ENCODE measurements at regions not wholly inside any gene's neighbourhood (a gene's known extent, or its start where the extent isn't known, plus 50 kb on each side); places are given as distances from the start of the nearest gene placed in this dataset.

- no peak for TF ChIP-seq CEBPZ (IDR thresholded peaks at IDR 0.05; ENCODE audit: low read depth, low read length)
- TF ChIP-seq ZNF217 (IDR thresholded peaks at IDR 0.05): 0 out of 2 replicates have a peak, but pooled peaks have one; percentile 37
- peak; percentile 15 for TF ChIP-seq MEF2B (IDR thresholded peaks at IDR 0.05; ENCODE audit: partially characterized antibody, poor library complexity, severe bottlenecking)
- TF ChIP-seq IKZF2 (IDR thresholded peaks at IDR 0.05): peak; percentile 44 to 54; a peak in 2 of 4 replicates
- TF ChIP-seq ATF7 (IDR thresholded peaks at IDR 0.05; ENCODE audit: low read depth): peak; percentile 47
- no peak for TF ChIP-seq KAT2A (conservative IDR thresholded peaks at IDR 0.05; ENCODE audit: control insufficient read depth, low read depth, low read length)
- TF ChIP-seq EGR1 (IDR thresholded peaks at IDR 0.05; ENCODE audit: borderline replicate concordance in 1 of 2, low read depth in 2 of 2, low read length in 2 of 2): no peak
- TF ChIP-seq CBFB (IDR thresholded peaks at IDR 0.05; ENCODE audit: low read depth): no peak
- peak; percentile 27; the same call in 1 of the 2 replicates for TF ChIP-seq RELB (IDR thresholded peaks at IDR 0.05; ENCODE audit: low read depth)
- TF ChIP-seq E2F8 (IDR thresholded peaks at IDR 0.05; ENCODE audit: low read depth, partially characterized antibody): no peak
- no peak for TF ChIP-seq SMAD5 (IDR thresholded peaks at IDR 0.05; ENCODE audit: low read depth)
- peak; percentile 45; the same call in 1 of the 2 replicates for TF ChIP-seq IKZF1 (conservative IDR thresholded peaks at IDR 0.05)
- no peak for TF ChIP-seq CTCF (IDR thresholded peaks at IDR 0.05 in 2 of 3, conservative IDR thresholded peaks at IDR 0.05 in 1 of 3; ENCODE audit: control insufficient read depth in 2 of 3, extremely low read depth in 1 of 3, insufficient read depth in 1 of 3, low read depth in 3 of 3, low read length in 3 of 3)
- no peak for TF ChIP-seq CHD4 (IDR thresholded peaks at IDR 0.05)
- peak; percentile 63; the same call in 1 of the 2 replicates for TF ChIP-seq MTA2 (IDR thresholded peaks at IDR 0.05; ENCODE audit: low read depth)
- TF ChIP-seq MYC (IDR thresholded peaks at IDR 0.05; ENCODE audit: insufficient read depth, insufficient read length, insufficient replicate concordance, low read length, severe bottlenecking): no peak
- TF ChIP-seq NFIC (IDR thresholded peaks at IDR 0.05; ENCODE audit: low read depth, low read length): no peak
- TF ChIP-seq SKIL (IDR thresholded peaks at IDR 0.05; ENCODE audit: low read depth, poor library complexity, severe bottlenecking): peak; percentile 26
Observed at GRCh38 chr10:81096558-81096957, 558.9 kb downstream of the SH2D4B start (continued).
